HepG2 (cell line): ENCODE measurements at regions not wholly inside any gene's neighbourhood (a gene's known extent, or its start where the extent isn't known, plus 50 kb on each side); places are given as distances from the start of the nearest gene placed in this dataset.
A peak's percentile ranks its signal among the peaks of the same experiment; 100 is the strongest.

Experiments used
- ATAC-seq: fragments of 200-7000 bp; cut with Tn5 transposase; 3 replicates; pipeline ENCODE4 v1.9.1; 2020; ENCODE audit warnings: mild to moderate bottlenecking, moderate library complexity
- BruUV-seq: library from RNA; stranded (reverse); fragments of 400-500 nt; replicated peaks from 2 replicates; lab custom pipeline; 2021; lab: Mats Ljungman, UMichigan
- CTCF ChIA-PET: fragments of 300-600 bp; formaldehyde crosslinking; extraction: SDS; loops from one replicate; lab custom pipeline; 2021; ENCODE audit warnings: low total read pairs, inconsistent platforms, low intra/inter-chr PET ratio; lab: Yijun Ruan, JAX
- POLR2A ChIA-PET: fragments of 350-600 bp; sonication (Branson Sonifier 250); formaldehyde crosslinking; loops from one replicate; lab custom pipeline; 2020; ENCODE audit warnings: antibody characterized with exemption, inconsistent platforms; lab: Yijun Ruan, JAX
- DNase-seq: peaks from one replicate; pipeline ENCODE4 v3.0.0-alpha.2; 2015; ENCODE audit warnings: low spot score
- FAIRE-seq: peaks from 3 replicates; lab custom pipeline; 2011; peaks lifted over from hg19 to GRCh38; lab: Jason Lieb, UNC
- H2AFZ ChIP-seq: one replicate; pipeline ENCODE4 v1.6.1; 2011; ENCODE audit warnings: low read length, inconsistent platforms
- H3K27ac ChIP-seq: fragments of 300-600 bp; 3 replicates; pipeline ENCODE4 v1.8.0; 2011; ENCODE audit warnings: mixed run types, mild to moderate bottlenecking, mixed read lengths, low read length, inconsistent platforms; ENCODE audit not compliant: insufficient read depth; ENCODE audit errors: extremely low read length
- H3K27me3 ChIP-seq, 2 experiments: fragments of 200-600 bp in 1 of 2; 2 replicates in 1 of 2; 3 replicates in 1 of 2; pipeline versions ENCODE4 v1.6.0 to v1.8.0; 2011; ENCODE audit warnings: low read length in 2 of 2, mild to moderate bottlenecking in 2 of 2, moderate library complexity in 2 of 2, inconsistent platforms in 1 of 2; ENCODE audit not compliant: insufficient read depth in 2 of 2, control insufficient read depth in 1 of 2
- H3K36me3 ChIP-seq, 2 experiments: fragments of 200-600 bp in 1 of 2; replicated peaks in 1 of 2; 2 replicates in 1 of 2; 3 replicates in 1 of 2; pipeline versions ENCODE4 v1.5.1 to v1.8.0; 2011; ENCODE audit warnings: low read length in 2 of 2, inconsistent platforms in 1 of 2; ENCODE audit not compliant: insufficient read depth in 2 of 2, control insufficient read depth in 1 of 2
- H3K4me1 ChIP-seq: 2 replicates; pipeline ENCODE4 v1.5.1; 2012; ENCODE audit warnings: low read length, inconsistent platforms; ENCODE audit not compliant: insufficient read depth
- H3K4me2 ChIP-seq: 2 replicates; pipeline ENCODE4 v1.6.0; 2011; ENCODE audit warnings: low read depth, low read length, inconsistent platforms
- H3K4me3 ChIP-seq, 3 experiments: fragments of 200-600 bp in 1 of 3; sonication (generic), shearing (Covaris generic) in 1 of 3; replicated peaks in 1 of 3; 2 replicates each; pipeline ENCODE4 v1.5.1; 2011 to 2016; ENCODE audit warnings: low read length in 3 of 3, inconsistent platforms in 2 of 3, low read depth in 2 of 3, mild to moderate bottlenecking in 2 of 3, control low read depth in 1 of 3, mixed read lengths in 1 of 3; ENCODE audit not compliant: insufficient read depth in 1 of 3
- H3K79me2 ChIP-seq: one replicate; pipeline ENCODE4 v1.6.1; 2011; ENCODE audit warnings: low read length, inconsistent platforms; ENCODE audit not compliant: insufficient read depth
- H3K9ac ChIP-seq: 2 replicates; pipeline ENCODE4 v1.6.0; 2011; ENCODE audit warnings: mild to moderate bottlenecking, low read depth, low read length, inconsistent platforms; ENCODE audit not compliant: insufficient read depth
- H3K9me3 ChIP-seq: 2 replicates; pipeline ENCODE4 v1.5.1; 2012; ENCODE audit warnings: mild to moderate bottlenecking, low read length
- H4K20me1 ChIP-seq: 2 replicates; pipeline ENCODE4 v1.6.0; 2011; ENCODE audit warnings: inconsistent platforms, mild to moderate bottlenecking, low read length, moderate library complexity; ENCODE audit not compliant: insufficient read depth
- ERF ChIP-seq: IDR thresholded peaks from 2 replicates; pipeline ENCODE4 v1.6.1; 2018; ENCODE audit warnings: missing biosample characterization, missing genetic modification reagents
- HNRNPL ChIP-seq: fragments of 200-400 bp; formaldehyde crosslinking; IDR thresholded peaks from 2 replicates; pipeline ENCODE4 v1.6.1; 2017; ENCODE audit warnings: mild to moderate bottlenecking, low read depth, low read length
- HNRNPLL ChIP-seq: fragments of 200-400 bp; formaldehyde crosslinking; IDR thresholded peaks from 2 replicates; pipeline ENCODE4 v1.6.1; 2017; ENCODE audit warnings: mild to moderate bottlenecking, low read depth, low read length; ENCODE audit not compliant: poor library complexity, severe bottlenecking
- MATR3 ChIP-seq: sonication (generic); formaldehyde crosslinking; IDR thresholded peaks from 2 replicates; pipeline ENCODE4 v1.4.0; 2020; ENCODE audit warnings: missing genetic modification reagents
- ZNF615 ChIP-seq: sonication (generic); formaldehyde crosslinking; IDR thresholded peaks from 2 replicates; pipeline ENCODE4 v1.5.0; 2020; ENCODE audit warnings: mild to moderate bottlenecking, missing genetic modification reagents, borderline replicate concordance
- ZNF691 ChIP-seq: sonication (generic); formaldehyde crosslinking; IDR thresholded peaks from 2 replicates; pipeline ENCODE4 v1.4.0; 2020; ENCODE audit warnings: missing genetic modification reagents, low read depth, mild to moderate bottlenecking, borderline replicate concordance
- WGBS: methylation state at CpG from one replicate; pipeline ENCODE4 v1.1.6; 2017; ENCODE audit warnings: low lambda C conversion rate; 5-methylcytosine and 5-hydroxymethylcytosine counted together
- in situ Hi-C: cut with HindIII; loops from 2 replicates; pipeline ENCODE4 v1.10.0; 2017; ENCODE audit warnings: low pct_unique_long_range_greater_than_20kb; ENCODE audit not compliant: extremely low pct_ligation_motif_present
- intact Hi-C: fragments of 100-400 bp; cut with micrococcal nuclease; formaldehyde crosslinking; loops from one replicate; pipeline ENCODE4 v1.10.0; 2022; ENCODE audit not compliant: unreplicated experiment

DNA sequence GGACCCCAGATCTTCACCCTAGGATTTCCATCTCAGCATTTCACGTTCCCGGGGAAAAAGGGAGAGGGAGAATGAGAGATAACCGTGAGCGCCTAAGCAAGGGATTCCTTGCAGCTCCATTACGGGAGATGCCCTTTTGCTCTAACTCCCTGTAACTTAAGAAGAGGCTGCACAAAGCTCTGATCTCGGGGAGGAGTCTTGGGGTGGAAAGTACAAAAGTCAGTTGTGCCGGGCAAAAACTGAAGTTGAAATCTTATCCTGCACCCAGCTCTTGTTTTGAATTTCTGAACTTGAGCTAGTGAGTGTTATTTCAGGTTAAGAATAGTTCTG lies 256.4 kb upstream of the SOX21 start (continued):
- TF ChIP-seq ZNF691 (CRISPR knock-in tag) (no peak), HNRNPL (no peak), ERF (CRISPR knock-in tag) (no peak), ZNF615 (no peak)

GRCh38 chr13:94968040-94968756 lies 255.9 kb upstream of the SOX21 start:
- BruUV-seq: no TSS peak
- ATAC-seq: peak; percentile 79

More at GRCh38 chr13:94968040-94968756, 255.9 kb upstream of the SOX21 start:
- POLR2A ChIA-PET: no interaction called here
- TF ChIP-seq HNRNPLL: peak; percentile 15
- no peak for TF ChIP-seq MATR3
- Histone ChIP-seq H3K4me3 (peak overlapping the region; percentile 45 to 61 (median 46); a peak in 4 of 6 replicates), H3K36me3 (no peaks in the 10 kb centered on the region), H3K27ac (no peak overlapping the region), H3K9me3 (no peaks in the 10 kb centered on the region), H3K4me2 (peak overlapping the region; percentile 63), H3K79me2 (no peaks in the 10 kb centered on the region), H3K4me1 (peaks cover 11% of the 10 kb centered on the region), H3K27me3 (peaks cover 10 to 55% of the 10 kb centered on the region in 2 experiments), H2AFZ (no peak overlapping the region), H3K9ac (no peak overlapping the region), H4K20me1 (no peaks in the 10 kb centered on the region)
- intact Hi-C loops (no loop called here), in situ Hi-C loops (no loop called here)
- FAIRE-seq (no peak), DNase-seq (no peak)
- 8% methylated on average over 25 of the region's 56 CpGs for WGBS
- CTCF ChIA-PET: no interaction called here
